ENCODE measurements at regions not wholly inside any gene's neighbourhood (a gene's known extent, or its start where the extent isn't known, plus 50 kb on each side); places are given as distances from the start of the nearest gene placed in this dataset.

GRCh38 chr22:48496987-48497650 is 1330.6 kb downstream of the BRD1 start:
- intact Hi-C loops (cut with micrococcal nuclease): no loop called here
- Histone ChIP-seq H3K27ac (ENCODE audit: low read length) (no peak overlapping the region), H3K9ac (ENCODE audit: low read length) (no peak overlapping the region), H3K27me3 (ENCODE audit: low read length) (no peaks in the 10 kb centered on the region), H3K4me1 (ENCODE audit: insufficient read depth, low read length) (no peaks in the 10 kb centered on the region), H3K4me3 (ENCODE audit: low read length) (no peak overlapping the region), H3K79me2 (ENCODE audit: low read length) (no peaks in the 10 kb centered on the region), H3K4me2 (ENCODE audit: low read length) (no peak overlapping the region), H3K9me2 (replicated peaks; ENCODE audit: low read length) (no peaks in the 10 kb centered on the region), H4K20me1 (ENCODE audit: low read length) (no peaks in the 10 kb centered on the region), H2AFZ (ENCODE audit: low read length) (no peak overlapping the region), H3F3A (ENCODE audit: low read length, unreplicated experiment) (no peaks in the 10 kb centered on the region), H3K9me3 (ENCODE audit: low read length) (no peaks in the 10 kb centered on the region), H3K36me3 (ENCODE audit: low read depth, low read length) (no peaks in the 10 kb centered on the region)
- no peak for DNase-seq
- no peak for ATAC-seq
- TF ChIP-seq CTCF (conservative IDR thresholded peaks at IDR 0.05; ENCODE audit: low read depth, low read length) (no peak), EZH2 (IDR thresholded peaks at IDR 0.05; ENCODE audit: low read length, unreplicated experiment) (no peak), EZH2phosphoT487 (IDR thresholded peaks at IDR 0.05; ENCODE audit: borderline replicate concordance, low read length) (no peak)
- ChIA-PET POLR2A (ENCODE audit: unreplicated experiment) (no interaction called here), CTCF (no interaction called here)
- no TSS peak for BruUV-seq (replicated peaks)

GRCh38 chr22:48496226-48496845 is 1331.3 kb downstream of the BRD1 start:
- intact Hi-C loops (cut with micrococcal nuclease): no loop called here
- H3K27ac ChIP-seq (ENCODE audit: low read length): no peak overlapping the region
- no peaks in the 10 kb centered on the region for H3K79me2 ChIP-seq (ENCODE audit: low read length)
- no peak overlapping the region for H3K4me3 ChIP-seq (ENCODE audit: low read length)
- no TSS peak for BruUV-seq (replicated peaks)
- no peaks in the 10 kb centered on the region for H3K4me1 ChIP-seq (ENCODE audit: insufficient read depth, low read length)
- H2AFZ ChIP-seq (ENCODE audit: low read length): no peak overlapping the region
- no peaks in the 10 kb centered on the region for H3F3A ChIP-seq (ENCODE audit: low read length, unreplicated experiment)
- H3K27me3 ChIP-seq (ENCODE audit: low read length): no peaks in the 10 kb centered on the region
- CTCF ChIA-PET: no interaction called here
- TF ChIP-seq CTCF (conservative IDR thresholded peaks at IDR 0.05; ENCODE audit: low read depth, low read length) (no peak), EZH2phosphoT487 (IDR thresholded peaks at IDR 0.05; ENCODE audit: borderline replicate concordance, low read length) (no peak), EZH2 (IDR thresholded peaks at IDR 0.05; ENCODE audit: low read length, unreplicated experiment) (no peak)
- no peak overlapping the region for H3K4me2 ChIP-seq (ENCODE audit: low read length)
- DNase-seq (no peak), ATAC-seq (no peak)
- H3K9me2 ChIP-seq (replicated peaks; ENCODE audit: low read length): no peaks in the 10 kb centered on the region
- POLR2A ChIA-PET (ENCODE audit: unreplicated experiment): interaction anchor here (0.5 kb wide), 1 partner anchor 88 kb away, joined by 3 read pairs; no protein-coding TSS in a partner anchor
- H3K36me3 ChIP-seq (ENCODE audit: low read depth, low read length): no peaks in the 10 kb centered on the region
- no peak overlapping the region for H3K9ac ChIP-seq (ENCODE audit: low read length)
- H3K9me3 ChIP-seq (ENCODE audit: low read length): no peaks in the 10 kb centered on the region
- H4K20me1 ChIP-seq (ENCODE audit: low read length): no peaks in the 10 kb centered on the region

- ChIA-PET POLR2A (ENCODE audit: unreplicated experiment) (interaction anchor here (0.5 kb wide), 1 partner anchor 88 kb away, joined by 3 read pairs; no protein-coding TSS in a partner anchor), CTCF (no interaction called here)
- TF ChIP-seq EZH2 (IDR thresholded peaks at IDR 0.05; ENCODE audit: low read length, unreplicated experiment): no peak
- no peak for TF ChIP-seq EZH2phosphoT487 (IDR thresholded peaks at IDR 0.05; ENCODE audit: borderline replicate concordance, low read length)
- no peak for TF ChIP-seq CTCF (conservative IDR thresholded peaks at IDR 0.05; ENCODE audit: low read depth, low read length)
- H3K4me1 ChIP-seq (ENCODE audit: insufficient read depth, low read length): no peaks in the 10 kb centered on the region
- no peak overlapping the region for H3K27ac ChIP-seq (ENCODE audit: low read length)
- ATAC-seq (no peak), DNase-seq (no peak)
- H2AFZ ChIP-seq (ENCODE audit: low read length): no peak overlapping the region
- H3K9me2 ChIP-seq (replicated peaks; ENCODE audit: low read length): no peaks in the 10 kb centered on the region
- no peaks in the 10 kb centered on the region for H3K36me3 ChIP-seq (ENCODE audit: low read depth, low read length)
- H3K4me2 ChIP-seq (ENCODE audit: low read length): no peak overlapping the region
- no peaks in the 10 kb centered on the region for H3F3A ChIP-seq (ENCODE audit: low read length, unreplicated experiment)
- no peak overlapping the region for H3K4me3 ChIP-seq (ENCODE audit: low read length)
- H3K79me2 ChIP-seq (ENCODE audit: low read length): no peaks in the 10 kb centered on the region
- H4K20me1 ChIP-seq (ENCODE audit: low read length): no peaks in the 10 kb centered on the region
- BruUV-seq (replicated peaks): no TSS peak
- no peaks in the 10 kb centered on the region for H3K9me3 ChIP-seq (ENCODE audit: low read length)
- peaks cover 6% of the 10 kb centered on the region; the same call in 1 of the 2 replicates for H3K27me3 ChIP-seq (ENCODE audit: low read length)
- no peak overlapping the region for H3K9ac ChIP-seq (ENCODE audit: low read length)
- intact Hi-C loops (cut with micrococcal nuclease): no loop called here
Observed at GRCh38 chr22:48495751-48496080, 1332.0 kb downstream of the BRD1 start.

Measured in PC-3 (cell line).